ENCODE measurements at regions not wholly inside any gene's neighbourhood (a gene's known extent, or its start where the extent isn't known, plus 50 kb on each side); places are given as distances from the start of the nearest gene placed in this dataset.

- H3K4me3 ChIP-seq (replicated peaks in 1 of 4; ENCODE audit: control extremely low read depth in 1 of 4, insufficient read depth in 1 of 4, low read depth in 3 of 4, low read length in 4 of 4) = no peak overlapping the region
- H3K79me2 ChIP-seq (ENCODE audit: control insufficient read depth, insufficient read depth, low read length) = no peaks in the 10 kb centered on the region
- H3K4me1 ChIP-seq (ENCODE audit: control insufficient read depth, extremely low read depth, insufficient read depth, low read length) = no peaks in the 10 kb centered on the region
- no peak overlapping the region for H3K27ac ChIP-seq (ENCODE audit: insufficient read depth, low read length)
- TF ChIP-seq, protein P1, sequence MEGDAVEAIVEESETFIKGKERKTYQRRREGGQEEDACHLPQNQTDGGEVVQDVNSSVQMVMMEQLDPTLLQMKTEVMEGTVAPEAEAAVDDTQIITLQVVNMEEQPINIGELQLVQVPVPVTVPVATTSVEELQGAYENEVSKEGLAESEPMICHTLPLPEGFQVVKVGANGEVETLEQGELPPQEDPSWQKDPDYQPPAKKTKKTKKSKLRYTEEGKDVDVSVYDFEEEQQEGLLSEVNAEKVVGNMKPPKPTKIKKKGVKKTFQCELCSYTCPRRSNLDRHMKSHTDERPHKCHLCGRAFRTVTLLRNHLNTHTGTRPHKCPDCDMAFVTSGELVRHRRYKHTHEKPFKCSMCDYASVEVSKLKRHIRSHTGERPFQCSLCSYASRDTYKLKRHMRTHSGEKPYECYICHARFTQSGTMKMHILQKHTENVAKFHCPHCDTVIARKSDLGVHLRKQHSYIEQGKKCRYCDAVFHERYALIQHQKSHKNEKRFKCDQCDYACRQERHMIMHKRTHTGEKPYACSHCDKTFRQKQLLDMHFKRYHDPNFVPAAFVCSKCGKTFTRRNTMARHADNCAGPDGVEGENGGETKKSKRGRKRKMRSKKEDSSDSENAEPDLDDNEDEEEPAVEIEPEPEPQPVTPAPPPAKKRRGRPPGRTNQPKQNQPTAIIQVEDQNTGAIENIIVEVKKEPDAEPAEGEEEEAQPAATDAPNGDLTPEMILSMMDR (conservative IDR thresholded peaks at IDR 0.05 in 1 of 2, IDR thresholded peaks at IDR 0.05 in 1 of 2; ENCODE audit: low read depth in 1 of 2, low read length in 2 of 2) = no peak
- TF ChIP-seq EZH2 (IDR thresholded peaks at IDR 0.05; ENCODE audit: low read length, missing control alignments) = no peak
- no peaks in the 10 kb centered on the region for H3K36me3 ChIP-seq (ENCODE audit: control insufficient read depth, insufficient read depth, low read length)
- no peaks in the 10 kb centered on the region for H3K27me3 ChIP-seq (ENCODE audit: control insufficient read depth, insufficient read depth, low read length)
- no peak overlapping the region for H3K4me2 ChIP-seq (ENCODE audit: extremely low read depth, insufficient read depth, low read length)
- H3K9ac ChIP-seq (ENCODE audit: insufficient read depth, low read length) = no peak overlapping the region
- no peaks in the 10 kb centered on the region for H4K20me1 ChIP-seq (ENCODE audit: control insufficient read depth, extremely low read depth, insufficient read depth, low read length)
- DNase-seq (ENCODE audit: low read depth in 2 of 2) = no peak
- H2AFZ ChIP-seq (ENCODE audit: low read length) = no peak overlapping the region
- peaks cover 6% of the 10 kb centered on the region for H3K9me3 ChIP-seq (ENCODE audit: control insufficient read depth, insufficient read depth, low read depth, low read length)
Measured at GRCh38 chr5:5678909-5679308, 256.4 kb downstream of the ICE1 start.

- Histone ChIP-seq H3K36me3 (ENCODE audit: control insufficient read depth, insufficient read depth, low read length) (no peaks in the 10 kb centered on the region), H3K9me3 (ENCODE audit: control insufficient read depth, insufficient read depth, low read depth, low read length) (peaks cover 6% of the 10 kb centered on the region), H3K27me3 (ENCODE audit: control insufficient read depth, insufficient read depth, low read length) (no peaks in the 10 kb centered on the region), H3K4me2 (ENCODE audit: extremely low read depth, insufficient read depth, low read length) (no peak overlapping the region), H2AFZ (ENCODE audit: low read length) (no peak overlapping the region), H4K20me1 (ENCODE audit: control insufficient read depth, extremely low read depth, insufficient read depth, low read length) (no peaks in the 10 kb centered on the region), H3K9ac (ENCODE audit: insufficient read depth, low read length) (no peak overlapping the region), H3K4me1 (ENCODE audit: control insufficient read depth, extremely low read depth, insufficient read depth, low read length) (no peaks in the 10 kb centered on the region), H3K79me2 (ENCODE audit: control insufficient read depth, insufficient read depth, low read length) (no peaks in the 10 kb centered on the region), H3K27ac (ENCODE audit: insufficient read depth, low read length) (no peak overlapping the region), H3K4me3 (replicated peaks in 1 of 4; ENCODE audit: control extremely low read depth in 1 of 4, insufficient read depth in 1 of 4, low read depth in 3 of 4, low read length in 4 of 4) (no peak overlapping the region)
- DNase-seq (ENCODE audit: low read depth in 2 of 2) = no peak
- TF ChIP-seq, protein P1 (conservative IDR thresholded peaks at IDR 0.05 in 1 of 2, IDR thresholded peaks at IDR 0.05 in 1 of 2; ENCODE audit: low read depth in 1 of 2, low read length in 2 of 2) = no peak
- TF ChIP-seq EZH2 (IDR thresholded peaks at IDR 0.05; ENCODE audit: low read length, missing control alignments) = no peak
Measured at GRCh38 chr5:5677738-5678137, 255.3 kb downstream of the ICE1 start.

- Histone ChIP-seq H2AFZ (ENCODE audit: low read length) (no peak overlapping the region), H3K36me3 (ENCODE audit: control insufficient read depth, insufficient read depth, low read length) (no peaks in the 10 kb centered on the region), H3K9me3 (ENCODE audit: control insufficient read depth, insufficient read depth, low read depth, low read length) (peaks cover 6% of the 10 kb centered on the region), H3K27ac (ENCODE audit: insufficient read depth, low read length) (no peak overlapping the region), H3K4me1 (ENCODE audit: control insufficient read depth, extremely low read depth, insufficient read depth, low read length) (no peaks in the 10 kb centered on the region), H3K27me3 (ENCODE audit: control insufficient read depth, insufficient read depth, low read length) (no peaks in the 10 kb centered on the region), H3K79me2 (ENCODE audit: control insufficient read depth, insufficient read depth, low read length) (no peaks in the 10 kb centered on the region), H3K9ac (ENCODE audit: insufficient read depth, low read length) (no peak overlapping the region), H3K4me3 (replicated peaks in 1 of 4; ENCODE audit: control extremely low read depth in 1 of 4, insufficient read depth in 1 of 4, low read depth in 3 of 4, low read length in 4 of 4) (no peak overlapping the region), H3K4me2 (ENCODE audit: extremely low read depth, insufficient read depth, low read length) (no peak overlapping the region), H4K20me1 (ENCODE audit: control insufficient read depth, extremely low read depth, insufficient read depth, low read length) (no peaks in the 10 kb centered on the region)
- DNase-seq (ENCODE audit: low read depth in 2 of 2) = no peak
- TF ChIP-seq, protein P1 (conservative IDR thresholded peaks at IDR 0.05 in 1 of 2, IDR thresholded peaks at IDR 0.05 in 1 of 2; ENCODE audit: low read depth in 1 of 2, low read length in 2 of 2) = no peak
- TF ChIP-seq EZH2 (IDR thresholded peaks at IDR 0.05; ENCODE audit: low read length, missing control alignments) = no peak
Measured at GRCh38 chr5:5676218-5676617, 253.7 kb downstream of the ICE1 start.

Measured in fibroblast of lung (primary cell).